AG08396 (cell line): ENCODE measurements at regions not wholly inside any gene's neighbourhood (a gene's known extent, or its start where the extent isn't known, plus 50 kb on each side); places are given as distances from the start of the nearest gene placed in this dataset.

Experiments
- DNase-seq: peaks from one replicate; pipeline ENCODE4 v3.0.0; 2012; ENCODE audit warnings: low spot score, mixed read lengths

DNA sequence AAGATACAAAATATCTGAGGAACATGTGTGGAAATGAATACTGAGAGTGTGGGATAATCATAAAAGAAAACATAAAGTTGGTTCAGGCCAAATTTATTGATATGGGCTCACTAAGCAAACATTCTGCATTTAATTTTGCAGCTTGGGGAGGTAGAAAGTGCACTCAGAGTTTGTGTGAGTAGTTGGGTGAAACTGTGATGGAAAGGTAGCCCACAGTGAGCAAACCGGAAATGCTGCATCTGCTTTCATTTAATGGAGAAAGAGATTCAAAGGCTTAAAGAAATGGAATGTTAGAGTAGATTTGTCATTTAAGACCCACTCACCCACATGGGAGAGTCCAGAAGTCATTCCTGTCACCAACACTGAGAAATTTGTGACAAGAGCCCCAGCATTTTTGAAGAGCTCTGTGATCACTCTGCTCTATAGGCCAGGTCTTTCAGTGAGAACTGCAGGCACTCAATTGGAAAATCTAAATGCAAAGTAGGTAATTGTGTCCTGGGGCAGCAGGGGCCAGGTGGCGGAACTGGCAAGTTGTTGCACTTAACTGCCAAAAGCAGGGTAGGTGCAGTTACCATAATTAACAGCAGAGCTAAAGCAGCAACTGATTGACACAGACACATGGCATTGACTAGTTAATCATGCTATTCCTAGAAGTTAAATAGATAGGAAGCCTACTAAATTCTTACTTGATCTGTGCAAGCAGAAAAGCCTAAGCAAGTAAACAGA lies 1228.3 kb upstream of the PCDH20 start:
- DNase-seq = no peak

DNA sequence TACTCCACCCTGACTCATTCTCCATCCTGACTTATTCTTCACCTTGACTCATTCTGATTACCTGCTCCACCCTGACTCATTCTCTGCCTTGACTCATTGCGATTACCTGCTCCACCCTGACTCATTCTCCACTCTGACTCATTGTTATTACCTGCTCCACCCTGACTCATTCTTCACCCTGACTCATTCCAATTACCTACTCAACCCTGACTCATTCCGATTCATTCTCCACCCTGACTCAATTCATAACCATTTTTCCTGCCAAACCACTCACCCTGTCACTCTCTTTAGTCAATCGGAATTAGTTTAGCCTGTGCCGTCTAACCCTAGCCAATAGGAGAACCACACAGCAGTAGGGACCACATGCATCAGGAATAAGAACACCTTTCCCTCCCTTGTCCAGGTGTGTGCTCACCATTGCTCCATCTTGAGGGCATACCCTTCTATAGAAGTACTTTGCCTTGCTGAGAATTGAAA lies 1227.4 kb upstream of the PCDH20 start:
- DNase-seq = no peak

- no peak for DNase-seq
Measured at GRCh38 chr13:62635161-62635560, 1219.5 kb upstream of the PCDH20 start.

DNA sequence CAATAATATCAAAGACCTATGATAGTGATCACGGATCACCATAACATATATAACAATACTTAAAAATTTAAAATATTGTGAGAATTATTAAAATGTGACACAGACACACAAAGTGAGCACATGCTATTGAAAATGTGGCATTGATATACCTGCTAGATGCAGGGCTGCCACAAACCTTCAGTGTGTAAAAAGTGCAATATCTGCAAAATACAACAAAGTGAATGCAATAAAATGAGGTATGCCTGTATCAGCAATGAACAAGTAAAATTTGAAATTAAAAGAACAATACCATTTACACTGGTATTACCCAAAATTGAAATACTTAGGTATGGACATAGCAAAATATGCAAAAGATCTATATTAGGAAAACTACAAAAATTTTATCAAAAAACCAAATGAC lies 1217.8 kb upstream of the PCDH20 start:
- DNase-seq = no peak

DNA sequence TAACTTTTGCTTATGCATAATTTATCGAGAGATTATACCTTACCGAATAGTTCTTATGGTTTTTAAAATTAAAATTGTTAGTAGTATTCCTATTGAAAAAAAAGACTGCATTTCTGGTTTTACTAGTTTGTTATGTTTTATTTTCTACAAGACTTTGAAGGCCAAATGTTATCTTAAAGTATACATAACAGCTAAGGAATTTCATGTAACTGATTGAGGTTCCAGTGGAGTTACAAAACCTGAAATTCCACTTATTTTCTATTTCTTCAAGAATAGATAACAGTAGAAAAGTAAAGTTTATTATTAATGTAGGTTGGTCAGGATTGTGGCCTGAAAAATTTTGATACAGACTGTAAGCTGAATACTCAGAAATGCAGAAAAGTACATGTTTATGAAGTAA lies 1216.0 kb upstream of the PCDH20 start:
- DNase-seq = no peak

DNA sequence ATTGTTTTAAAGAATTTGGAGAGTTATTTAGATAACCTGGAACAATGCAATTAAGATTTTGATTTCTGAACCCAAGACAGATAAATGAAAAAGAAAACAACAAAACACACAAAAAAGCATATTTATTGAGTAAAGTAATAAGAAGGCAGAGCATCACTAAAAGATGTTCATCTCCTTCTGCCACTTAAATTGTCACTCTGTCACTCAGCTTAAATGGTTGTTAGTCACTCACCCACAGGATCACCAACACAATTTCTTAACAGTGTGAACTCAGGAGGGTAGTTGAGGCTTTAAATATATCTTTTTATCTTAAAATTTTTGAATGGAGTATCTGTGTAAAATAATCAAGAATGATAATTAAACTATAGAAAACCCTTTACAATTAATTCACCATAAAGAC lies 1215.5 kb upstream of the PCDH20 start:
- no peak for DNase-seq

GRCh38 chr13:62629618-62630017 lies 1214.0 kb upstream of the PCDH20 start:
- DNase-seq = no peak

DNA sequence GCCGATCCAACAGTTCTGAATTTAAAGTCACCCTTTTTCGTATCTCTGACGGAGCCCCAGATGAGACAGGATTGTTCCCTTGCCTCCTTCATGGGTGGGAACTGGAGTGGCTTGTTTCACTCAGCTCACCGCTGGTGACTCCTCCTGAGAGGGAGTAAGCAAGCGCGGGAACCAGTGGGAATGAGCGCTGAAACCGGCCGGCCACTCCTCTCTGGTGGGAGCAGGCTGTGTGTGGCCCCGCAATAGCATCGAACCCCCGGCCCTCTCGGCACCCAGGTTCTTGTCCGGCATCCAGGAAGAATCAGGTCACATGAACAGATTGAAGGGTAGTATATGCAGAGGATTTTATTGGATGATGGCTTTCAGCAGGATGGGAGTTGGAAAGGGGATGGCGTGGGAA lies 1211.6 kb upstream of the PCDH20 start:
- DNase-seq = no peak

DNA sequence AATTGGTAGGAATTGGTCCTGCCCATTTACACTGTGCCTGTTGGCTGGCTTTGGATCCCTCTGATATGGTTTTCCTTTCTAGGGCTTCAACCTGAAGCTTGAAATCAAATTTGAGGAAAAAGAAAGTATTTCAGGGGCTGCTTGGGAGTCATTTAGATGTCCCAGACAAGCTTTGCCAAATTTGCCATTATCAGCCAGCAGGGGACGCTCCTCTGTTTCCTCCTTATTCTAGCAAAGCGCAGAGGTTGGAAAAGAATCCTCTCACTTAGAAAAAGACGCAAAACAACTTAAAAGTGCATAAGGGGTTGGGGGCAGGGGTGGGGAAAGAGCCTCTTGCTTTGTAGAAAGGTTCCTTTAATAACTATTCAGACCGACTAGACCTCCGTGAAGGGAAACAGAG lies 1211.1 kb upstream of the PCDH20 start:
- DNase-seq = no peak

DNA sequence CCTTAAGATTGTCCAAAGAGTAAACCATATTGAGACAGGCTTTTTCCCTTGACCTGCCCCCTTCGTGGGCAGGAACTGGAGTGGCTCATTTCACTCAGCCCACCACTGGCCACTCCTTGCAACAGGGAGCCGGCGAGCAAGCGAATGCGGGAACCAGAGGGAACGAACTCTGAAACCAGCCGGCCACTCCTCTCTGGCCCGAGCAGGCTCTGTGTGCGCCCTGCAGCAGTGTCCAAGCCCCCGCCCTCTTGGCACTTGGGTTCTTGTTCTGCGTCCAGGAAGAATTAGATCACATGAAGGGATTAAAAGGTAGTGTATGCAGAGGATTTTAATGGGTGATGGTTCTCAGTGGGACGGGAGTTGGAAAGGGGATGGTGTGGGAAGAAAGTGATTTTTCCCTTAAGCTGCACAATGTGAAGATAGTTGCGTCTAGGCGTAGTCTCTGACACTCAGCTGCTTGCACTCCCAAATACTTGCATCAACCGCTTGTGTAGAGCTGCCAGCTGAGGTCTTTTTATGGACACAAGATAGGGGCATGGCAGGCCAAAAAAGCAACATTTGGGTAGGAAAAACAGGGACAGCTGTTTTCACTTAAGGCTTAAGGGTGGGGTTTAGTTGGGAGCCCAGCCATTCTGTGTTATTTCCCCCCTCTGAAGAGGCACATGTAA lies 1209.7 kb upstream of the PCDH20 start:
- DNase-seq = no peak

DNA sequence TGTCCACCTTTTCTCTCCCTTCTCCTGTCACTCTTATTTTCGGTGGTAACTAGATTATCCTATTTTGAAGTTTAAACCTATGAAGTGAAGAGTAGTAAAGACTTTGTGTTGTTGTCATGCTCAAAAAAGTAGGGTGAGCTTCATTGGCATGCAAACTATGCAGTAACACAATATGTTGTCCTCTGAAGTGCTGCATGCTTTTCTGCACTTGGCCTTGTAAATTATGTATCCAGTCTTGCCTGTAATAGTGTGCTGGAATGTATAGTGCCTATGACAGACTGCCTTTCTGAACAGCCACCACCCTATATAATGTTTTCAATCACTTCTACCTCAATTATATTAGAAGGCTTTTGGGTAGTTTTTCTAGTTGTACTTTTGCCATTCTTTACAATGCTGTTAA lies 1198.2 kb upstream of the PCDH20 start:
- DNase-seq = no peak

DNA sequence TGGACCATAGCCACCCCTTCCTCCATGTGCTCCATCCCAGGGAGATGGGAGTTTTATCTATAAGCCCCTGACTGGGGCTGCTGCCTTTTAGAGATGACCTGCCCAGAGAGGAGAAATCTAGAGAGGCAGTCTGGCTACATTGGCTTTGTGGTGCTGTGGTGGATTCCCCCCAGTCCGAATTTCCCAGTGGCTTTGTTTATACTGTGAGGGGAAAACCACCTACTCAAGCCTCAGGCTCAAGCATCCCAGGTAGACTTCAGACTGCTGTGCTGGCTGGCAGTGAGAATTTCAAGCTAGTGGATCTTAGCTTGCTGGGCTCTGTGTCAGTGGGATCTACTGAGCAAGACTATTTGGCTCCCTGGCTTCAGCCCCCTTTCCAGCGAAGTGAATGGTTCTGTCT lies 1195.7 kb upstream of the PCDH20 start:
- DNase-seq = no peak

DNA sequence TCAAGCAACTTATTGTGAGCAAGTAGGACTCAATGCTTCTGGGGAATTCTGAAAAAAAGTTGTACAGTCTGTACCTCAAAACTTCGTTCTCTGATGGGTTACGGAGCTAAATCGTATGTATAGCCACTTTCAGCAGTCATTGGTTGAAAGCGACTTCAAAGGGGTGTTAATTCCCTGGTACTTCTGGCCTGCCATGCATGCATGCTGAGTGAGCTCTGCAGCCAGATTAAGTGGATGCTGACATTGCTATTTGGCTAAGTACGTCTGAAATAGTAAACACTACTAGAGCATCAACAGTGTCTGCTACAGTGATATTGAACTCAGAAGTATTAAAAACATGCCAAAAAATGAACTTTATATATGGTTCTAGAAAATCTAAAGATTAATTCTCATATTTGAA lies 1183.1 kb upstream of the PCDH20 start:
- DNase-seq = no peak

- no peak for DNase-seq
Measured at GRCh38 chr13:62595976-62596375, 1180.3 kb upstream of the PCDH20 start.

DNA sequence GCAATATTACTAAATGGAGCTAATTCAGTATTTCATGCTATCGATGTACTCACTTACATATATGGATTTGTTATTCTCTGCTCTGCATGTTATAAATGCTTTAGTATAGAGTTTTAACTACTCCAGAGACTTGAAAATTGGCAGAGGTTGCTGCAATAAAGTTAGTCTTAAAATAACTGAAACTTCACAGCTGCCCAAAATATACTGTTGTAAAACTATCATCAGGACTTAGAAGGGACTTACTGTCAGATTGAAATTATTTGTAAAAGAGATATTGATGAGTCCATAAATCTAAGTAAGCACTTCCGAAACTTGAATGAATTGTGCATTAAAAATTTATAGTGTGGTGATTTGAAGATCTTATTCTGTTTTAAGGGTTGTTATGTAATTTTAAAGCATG lies 1178.2 kb upstream of the PCDH20 start:
- no peak for DNase-seq

DNA sequence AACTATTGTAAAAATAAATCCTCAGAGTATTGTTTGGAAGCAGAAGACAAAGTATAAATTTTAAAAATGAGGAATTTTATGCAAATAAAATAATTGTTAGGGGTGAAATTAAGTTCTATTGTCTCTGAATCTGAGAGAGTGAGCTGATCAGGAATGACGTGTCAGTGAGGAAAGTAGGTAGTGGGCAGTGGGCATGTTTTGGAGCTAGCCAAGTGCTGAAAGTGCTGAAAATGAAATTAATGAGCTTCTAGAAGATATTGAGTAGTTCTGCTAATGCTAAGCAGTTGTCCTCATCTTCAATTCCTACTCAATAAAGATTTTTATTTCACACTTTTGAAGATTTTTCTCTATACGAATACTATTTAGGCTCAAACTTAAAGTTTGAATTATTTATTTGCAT lies 1167.8 kb upstream of the PCDH20 start:
- DNase-seq = no peak

- DNase-seq = no peak
Measured at GRCh38 chr13:62578402-62578801, 1162.8 kb upstream of the PCDH20 start.

DNA sequence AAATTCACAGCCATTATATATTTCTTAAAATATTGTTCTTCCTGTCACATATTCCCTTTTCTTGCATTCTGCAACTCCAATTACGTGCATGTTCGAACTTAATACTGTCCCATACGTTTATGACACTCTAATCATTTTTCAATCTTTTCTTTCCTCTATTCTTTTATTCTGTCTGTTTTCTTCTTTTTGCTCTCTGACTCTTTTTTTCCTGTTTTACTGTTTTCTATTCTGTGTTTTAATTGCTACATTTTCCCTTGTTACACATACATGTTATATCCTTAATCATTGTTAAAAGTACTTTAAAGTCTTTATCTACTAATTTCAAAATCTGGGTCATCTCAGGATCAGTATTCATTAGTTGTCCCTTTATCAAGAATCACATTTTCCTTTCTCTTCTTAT lies 1149.1 kb upstream of the PCDH20 start:
- DNase-seq = no peak

DNA sequence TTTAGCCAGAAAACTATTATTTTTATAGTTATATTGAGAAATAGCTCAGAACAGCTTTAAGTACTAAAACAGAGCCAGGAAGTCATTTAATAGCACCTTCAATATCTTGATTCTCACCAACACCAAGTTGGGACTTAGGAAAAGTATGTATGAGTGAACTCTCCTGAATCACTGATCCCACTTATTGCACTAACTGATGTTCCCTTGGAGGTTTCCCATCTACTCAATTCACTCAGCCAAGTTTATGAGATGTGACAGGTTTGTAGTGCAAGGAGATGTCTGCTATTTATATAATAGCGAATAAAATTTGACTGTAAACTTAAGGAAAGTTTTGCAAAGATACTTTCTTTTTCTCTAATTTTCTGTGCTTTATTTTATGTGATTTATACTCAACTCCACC lies 1147.6 kb upstream of the PCDH20 start:
- no peak for DNase-seq

DNA sequence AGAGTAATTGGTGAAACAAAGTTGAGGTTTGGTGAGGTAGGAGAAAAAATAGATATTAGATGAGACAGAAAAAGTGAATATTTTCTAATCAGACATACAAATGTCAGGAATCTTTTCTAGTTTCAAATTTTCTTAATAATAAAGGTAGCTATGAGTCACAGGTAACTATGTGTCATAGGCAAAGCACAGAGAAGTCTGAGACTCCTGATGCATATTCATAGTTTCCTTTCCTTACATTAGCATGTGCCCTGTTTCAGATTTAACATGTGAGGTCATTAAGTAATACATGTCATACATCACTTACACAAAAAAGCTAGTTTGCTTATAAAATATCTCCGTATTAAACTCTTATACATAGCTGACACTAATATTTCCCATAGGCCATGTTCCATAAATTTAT lies 1141.3 kb upstream of the PCDH20 start:
- DNase-seq = no peak

DNA sequence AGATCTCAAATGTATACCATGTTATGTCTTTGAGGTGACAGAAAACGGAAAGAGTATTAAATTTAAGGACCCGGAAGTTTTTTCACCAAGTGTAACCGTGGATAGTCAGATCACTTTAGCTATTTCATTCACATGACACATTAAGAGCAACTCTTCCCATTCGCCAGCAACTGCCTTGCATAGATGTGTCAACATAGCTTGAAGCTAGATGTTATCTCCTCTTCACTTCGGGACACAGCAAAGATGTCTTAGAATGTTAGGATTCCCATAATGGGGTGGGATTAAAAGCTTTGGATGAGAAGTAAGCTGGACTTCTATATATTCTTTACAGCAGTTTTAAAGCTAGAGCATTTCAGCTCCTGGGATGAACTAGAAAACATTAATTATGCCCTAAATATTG lies 1135.9 kb upstream of the PCDH20 start:
- no peak for DNase-seq

DNA sequence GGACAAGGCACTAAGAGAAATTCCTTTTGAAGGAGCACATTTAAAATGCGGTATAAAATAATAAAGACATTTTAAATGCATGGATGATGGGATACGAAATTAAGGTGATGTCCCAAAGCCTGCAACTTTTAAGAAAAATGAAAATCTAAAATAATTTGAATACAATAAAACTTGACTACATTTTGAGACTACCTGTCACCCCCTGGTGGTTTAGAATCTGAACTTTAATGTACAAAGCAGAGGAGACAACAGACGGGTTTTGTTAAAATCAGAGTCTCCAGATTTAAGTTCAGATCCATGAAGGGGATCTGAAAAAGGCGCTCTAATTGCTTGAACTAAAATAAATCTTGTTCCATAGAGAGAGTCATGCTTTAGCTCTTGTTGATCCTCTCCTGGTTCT lies 1129.3 kb upstream of the PCDH20 start:
- DNase-seq = no peak

DNA sequence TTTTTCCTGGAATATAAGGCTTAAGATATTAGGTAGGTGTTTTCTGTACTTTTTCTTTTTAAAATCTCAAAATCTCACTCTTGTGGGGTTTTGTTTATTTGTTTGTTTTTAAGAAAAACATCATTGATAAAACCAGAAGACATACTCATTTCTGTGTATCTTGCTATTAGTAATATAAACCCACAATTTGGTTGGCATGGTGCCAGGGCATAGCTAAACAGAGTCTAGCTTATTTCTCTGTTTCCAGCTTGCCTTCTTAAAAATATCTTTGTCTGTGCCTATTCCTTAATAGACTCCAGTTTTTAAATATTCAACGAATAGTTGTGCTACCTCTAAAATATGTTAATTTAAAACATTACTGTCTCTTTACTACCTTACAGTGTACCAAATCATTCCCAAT lies 1121.9 kb upstream of the PCDH20 start:
- DNase-seq = no peak

DNA sequence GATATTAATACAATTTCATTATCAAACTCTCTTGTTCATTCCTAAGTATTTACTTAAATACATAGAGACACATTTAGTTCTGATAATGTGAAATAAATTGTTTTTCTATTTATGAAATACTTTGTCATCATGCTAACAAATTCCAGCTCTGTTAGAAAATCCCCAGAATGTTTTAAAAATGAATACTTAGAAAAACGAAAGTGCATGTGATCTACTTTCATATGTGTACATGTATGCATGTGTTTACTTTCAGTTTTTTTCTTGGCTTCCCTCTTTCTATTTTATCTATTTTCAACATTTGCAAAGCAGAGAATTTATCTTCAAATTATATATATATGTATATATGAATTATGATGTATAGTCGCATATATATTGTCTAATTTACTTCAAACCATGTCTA lies 1110.0 kb upstream of the PCDH20 start:
- DNase-seq = no peak
